Left lung (tissue), 4 donors: ENCODE measurements at regions not wholly inside any gene's neighbourhood (a gene's known extent, or its start where the extent isn't known, plus 50 kb on each side); places are given as distances from the start of the nearest gene placed in this dataset.

ENCODE experiments used
- ATAC-seq: fragments of 200-7000 bp; cut with Tn5 transposase; one replicate; pipeline ENCODE4 v1.9.1; 2020; ENCODE audit warnings: moderate library complexity
- DNase-seq, 4 donors: peaks; one replicate each; pipeline ENCODE4 v3.0.0-alpha.2; 2013 to 2020
- H3K27ac ChIP-seq, 2 donors: fragments of 200-600 bp; sonication (generic) in 1 of 2; one replicate each; pipeline versions ENCODE4 v1.5.0 to v1.8.0; 2020 to 2021
- H3K27me3 ChIP-seq, 2 donors: fragments of 200-600 bp; sonication (generic) in 1 of 2; one replicate each; pipeline versions ENCODE4 v1.5.0 to v1.8.0; 2020 to 2021
- H3K36me3 ChIP-seq, 2 donors: fragments of 200-600 bp; sonication (generic) in 1 of 2; one replicate each; pipeline versions ENCODE4 v1.5.0 to v1.8.0; 2020 to 2021
- H3K4me1 ChIP-seq, 2 donors: fragments of 200-600 bp; one replicate each; pipeline ENCODE4 v1.8.0; 2021
- H3K4me3 ChIP-seq, 2 donors: fragments of 200-600 bp; sonication (generic) in 1 of 2; one replicate each; pipeline versions ENCODE4 v1.5.0 to v1.8.0; 2020 to 2021; ENCODE audit warnings: mild to moderate bottlenecking in 1 of 2
- H3K9me3 ChIP-seq, 2 donors: fragments of 200-600 bp; sonication (generic) in 1 of 2; one replicate each; pipeline versions ENCODE4 v1.5.0 to v1.8.0; 2020 to 2021
- intact Hi-C, 2 donors: fragments of 100-400 bp; cut with DNase I; formaldehyde crosslinking; loops; one replicate each; pipeline versions ENCODE4 v1.11.2 to v1.14.2; 2022
- TF ChIP-seq, protein P1 (sequence below), 2 donors: fragments of 200-600 bp; sonication (generic) in 1 of 2; IDR thresholded peaks; one replicate each; pipeline versions ENCODE4 v1.5.0 to v1.8.0; 2021; ENCODE audit warnings: antibody characterized with exemption in 2 of 2
- donor health status: DM: no; HTN: yes; CAD: no.
- donor health status: DM: no; HTN: no; CAD: no.

DNA sequence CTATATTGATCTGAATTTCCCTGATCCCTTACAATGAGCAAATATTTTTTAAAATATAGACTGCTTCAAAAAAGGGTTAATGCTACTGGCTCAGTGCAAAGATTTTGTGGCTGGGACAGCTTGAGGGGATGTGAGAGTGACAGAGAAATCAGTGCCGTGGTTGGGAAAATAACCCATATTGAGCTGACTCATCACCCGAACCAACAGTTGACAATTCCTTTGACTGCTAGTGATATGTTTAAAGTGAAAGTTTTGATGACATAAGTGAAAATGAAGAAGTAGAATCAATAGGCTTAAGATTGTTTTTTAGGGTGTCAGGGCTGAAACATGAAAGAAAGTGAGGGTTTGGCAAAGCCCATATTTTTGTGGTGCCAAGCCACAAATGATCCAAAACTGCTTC is 257.1 kb upstream of the TENM4 start:
- no peaks in the 10 kb centered on the region for H3K36me3 ChIP-seq
- no peak overlapping the region for H3K4me3 ChIP-seq
- H3K4me1 ChIP-seq = no peaks in the 10 kb centered on the region
- no peak for DNase-seq
- no peaks in the 10 kb centered on the region for H3K27me3 ChIP-seq
- TF ChIP-seq, protein P1, sequence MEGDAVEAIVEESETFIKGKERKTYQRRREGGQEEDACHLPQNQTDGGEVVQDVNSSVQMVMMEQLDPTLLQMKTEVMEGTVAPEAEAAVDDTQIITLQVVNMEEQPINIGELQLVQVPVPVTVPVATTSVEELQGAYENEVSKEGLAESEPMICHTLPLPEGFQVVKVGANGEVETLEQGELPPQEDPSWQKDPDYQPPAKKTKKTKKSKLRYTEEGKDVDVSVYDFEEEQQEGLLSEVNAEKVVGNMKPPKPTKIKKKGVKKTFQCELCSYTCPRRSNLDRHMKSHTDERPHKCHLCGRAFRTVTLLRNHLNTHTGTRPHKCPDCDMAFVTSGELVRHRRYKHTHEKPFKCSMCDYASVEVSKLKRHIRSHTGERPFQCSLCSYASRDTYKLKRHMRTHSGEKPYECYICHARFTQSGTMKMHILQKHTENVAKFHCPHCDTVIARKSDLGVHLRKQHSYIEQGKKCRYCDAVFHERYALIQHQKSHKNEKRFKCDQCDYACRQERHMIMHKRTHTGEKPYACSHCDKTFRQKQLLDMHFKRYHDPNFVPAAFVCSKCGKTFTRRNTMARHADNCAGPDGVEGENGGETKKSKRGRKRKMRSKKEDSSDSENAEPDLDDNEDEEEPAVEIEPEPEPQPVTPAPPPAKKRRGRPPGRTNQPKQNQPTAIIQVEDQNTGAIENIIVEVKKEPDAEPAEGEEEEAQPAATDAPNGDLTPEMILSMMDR (IDR thresholded peaks at IDR 0.05) = no peak
- no peak overlapping the region for H3K27ac ChIP-seq
- intact Hi-C loops = no loop called here
- ATAC-seq = no peak
- peaks cover 0 to 19% of the 10 kb centered on the region in 2 donors for H3K9me3 ChIP-seq

DNA sequence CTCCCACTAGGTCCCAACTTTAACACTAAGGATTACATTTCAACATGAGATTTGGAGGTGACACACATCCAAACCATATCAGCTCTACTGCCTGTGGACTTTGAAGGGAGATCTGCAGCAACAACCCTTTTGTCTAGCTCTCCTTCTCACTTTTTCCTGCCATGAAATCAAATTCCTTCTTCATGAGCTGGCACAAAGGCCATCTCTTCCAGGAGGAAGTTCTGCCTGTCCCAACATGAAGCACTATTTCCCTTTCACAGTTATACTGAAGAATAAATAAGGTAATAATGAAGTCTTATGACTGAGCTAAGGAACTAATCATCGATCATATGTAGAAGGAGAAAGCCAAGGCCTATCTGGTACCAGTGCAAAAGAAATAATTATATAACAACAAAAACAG is 253.5 kb upstream of the TENM4 start:
- intact Hi-C loops = no loop called here
- TF ChIP-seq, protein P1 (IDR thresholded peaks at IDR 0.05) = no peak
- H3K9me3 ChIP-seq = no peaks in the 10 kb centered on the region
- H3K4me3 ChIP-seq = no peak overlapping the region
- ATAC-seq = no peak
- DNase-seq = no peak
- no peaks in the 10 kb centered on the region for H3K36me3 ChIP-seq
- no peaks in the 10 kb centered on the region for H3K27me3 ChIP-seq
- no peak overlapping the region for H3K27ac ChIP-seq
- no peaks in the 10 kb centered on the region for H3K4me1 ChIP-seq

DNA sequence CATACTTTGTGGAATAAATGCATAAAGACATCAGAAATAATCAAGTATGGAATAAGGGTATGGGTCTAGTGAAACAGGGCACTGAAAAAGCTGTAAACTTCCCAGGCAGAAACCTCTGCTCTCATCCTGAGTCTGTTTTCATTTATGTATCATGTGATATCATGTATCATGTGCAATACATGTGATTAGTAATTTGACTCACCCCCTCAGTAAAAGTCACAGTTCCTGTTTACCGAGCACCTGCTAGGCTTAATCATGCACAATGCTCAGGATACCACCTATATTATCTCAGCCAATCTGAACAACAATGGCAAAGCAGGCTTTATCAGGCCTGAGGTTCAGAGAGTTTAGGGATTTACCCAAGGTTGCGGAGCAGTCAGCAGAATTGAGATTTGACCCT is 250.6 kb upstream of the TENM4 start:
- H3K4me3 ChIP-seq = no peak overlapping the region
- H3K27me3 ChIP-seq = no peaks in the 10 kb centered on the region
- no peaks in the 10 kb centered on the region for H3K36me3 ChIP-seq
- intact Hi-C loops = no loop called here
- no peak overlapping the region for H3K27ac ChIP-seq
- no peaks in the 10 kb centered on the region for H3K4me1 ChIP-seq
- no peak for ATAC-seq
- no peaks in the 10 kb centered on the region for H3K9me3 ChIP-seq
- TF ChIP-seq, protein P1 (IDR thresholded peaks at IDR 0.05) = no peak
- no peak for DNase-seq

DNA sequence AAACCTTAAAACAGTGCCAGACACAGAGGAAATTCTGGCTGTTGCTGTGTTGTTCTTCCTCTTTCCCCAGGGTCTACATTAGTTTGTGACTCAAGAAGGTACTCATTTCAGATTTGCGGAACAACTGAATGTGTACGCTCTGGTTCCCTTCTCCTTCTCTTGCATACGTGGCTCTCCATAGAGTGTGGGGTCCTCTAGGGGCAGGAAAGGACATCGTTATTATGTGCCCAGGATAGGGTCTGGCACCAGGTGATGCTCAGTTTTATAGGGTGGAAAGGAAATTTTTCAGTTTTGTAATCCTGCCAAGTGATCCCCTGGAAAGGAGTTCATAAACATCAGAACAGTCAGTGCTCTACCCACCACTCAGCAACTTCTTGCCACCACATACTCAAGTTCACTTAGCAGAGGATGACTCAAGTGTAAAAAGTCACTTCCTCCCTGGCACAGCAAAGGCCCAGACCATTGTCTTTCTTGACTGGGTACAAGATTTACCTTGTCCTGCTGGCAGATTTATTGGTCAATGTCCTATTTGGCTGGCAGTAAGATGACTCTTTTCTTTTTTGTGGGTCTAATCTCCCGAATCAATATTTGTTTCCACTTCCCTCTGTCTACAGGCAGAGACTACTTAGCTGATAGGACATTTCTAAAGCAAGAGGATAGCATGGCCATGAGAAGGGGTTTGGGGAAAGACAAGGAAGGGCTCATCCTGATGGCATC is 246.0 kb upstream of the TENM4 start:
- ATAC-seq (no peak), DNase-seq (no peak)
- H3K4me1 ChIP-seq = no peaks in the 10 kb centered on the region
- no peaks in the 10 kb centered on the region for H3K9me3 ChIP-seq
- H3K4me3 ChIP-seq = no peak overlapping the region
- no peaks in the 10 kb centered on the region for H3K27me3 ChIP-seq
- intact Hi-C loops = no loop called here
- H3K36me3 ChIP-seq = no peaks in the 10 kb centered on the region
- TF ChIP-seq, protein P1 (IDR thresholded peaks at IDR 0.05) = no peak
- H3K27ac ChIP-seq = no peak overlapping the region

DNA sequence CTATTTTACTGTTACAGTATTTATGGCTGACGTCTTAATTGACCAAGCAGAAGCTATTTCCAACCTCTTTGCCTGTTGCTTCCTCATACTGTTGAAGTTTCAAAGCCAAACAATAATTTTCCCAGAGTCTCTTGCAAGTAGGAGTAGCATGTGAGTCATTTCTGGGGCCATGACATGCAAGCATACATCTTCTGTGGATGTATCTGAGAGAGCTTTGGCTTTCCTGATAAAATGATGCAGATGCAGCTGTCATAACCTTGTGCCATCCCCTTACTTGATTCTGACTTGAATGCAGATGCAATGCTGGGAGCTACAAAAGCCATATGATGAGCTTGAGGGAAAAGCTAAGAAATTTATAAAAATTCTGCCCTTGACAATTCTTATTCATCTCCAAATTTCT is 243.1 kb upstream of the TENM4 start:
- intact Hi-C loops = no loop called here
- DNase-seq = no peak

More for the DNA sequence above, 243.1 kb upstream of the TENM4 start:
- H3K27me3 ChIP-seq = no peaks in the 10 kb centered on the region
- TF ChIP-seq, protein P1 (IDR thresholded peaks at IDR 0.05) = no peak
- ATAC-seq = no peak
- no peak overlapping the region for H3K4me3 ChIP-seq
- no peaks in the 10 kb centered on the region for H3K9me3 ChIP-seq
- H3K27ac ChIP-seq = no peak overlapping the region
- H3K36me3 ChIP-seq = no peaks in the 10 kb centered on the region
- no peaks in the 10 kb centered on the region for H3K4me1 ChIP-seq
